H9 (cell line): ENCODE measurements at regions not wholly inside any gene's neighbourhood (a gene's known extent, or its start where the extent isn't known, plus 50 kb on each side); places are given as distances from the start of the nearest gene placed in this dataset.

Experiments used
- DNase-seq: peaks from one replicate; pipeline ENCODE4 v3.0.0-alpha.2; 2017
- H2AFZ ChIP-seq: one replicate; pipeline ENCODE4 v1.6.1; 2013; ENCODE audit warnings: mild to moderate bottlenecking, low read length, control low read depth, moderate library complexity
- H2AK5ac ChIP-seq: 2 replicates; pipeline ENCODE4 v1.6.1; 2013; ENCODE audit warnings: low read length, control low read depth, mixed read lengths; ENCODE audit not compliant: insufficient read length
- H2BK120ac ChIP-seq: one replicate; pipeline ENCODE4 v1.6.1; 2013; ENCODE audit warnings: low read depth, mild to moderate bottlenecking, low read length, control low read depth, inconsistent platforms; ENCODE audit not compliant: poor library complexity, severe bottlenecking
- H2BK12ac ChIP-seq: 2 replicates; pipeline ENCODE4 v1.6.1; 2013; ENCODE audit warnings: low read length, control low read depth, mixed read lengths, low read depth; ENCODE audit not compliant: insufficient read length
- H2BK15ac ChIP-seq: 2 replicates; pipeline ENCODE4 v1.6.1; 2013; ENCODE audit warnings: low read depth, low read length, control low read depth
- H2BK20ac ChIP-seq: one replicate; pipeline ENCODE4 v1.6.1; 2013; ENCODE audit warnings: low read depth, mild to moderate bottlenecking, low read length, control low read depth, inconsistent platforms; ENCODE audit not compliant: poor library complexity, severe bottlenecking
- H2BK5ac ChIP-seq: 2 replicates; pipeline ENCODE4 v1.6.1; 2013; ENCODE audit warnings: low read length, control low read depth, mixed read lengths; ENCODE audit not compliant: insufficient read length
- H3K14ac ChIP-seq: 2 replicates; pipeline ENCODE4 v1.6.1; 2013; ENCODE audit warnings: low read length, control low read depth; ENCODE audit not compliant: insufficient read depth
- H3K18ac ChIP-seq: 2 replicates; pipeline ENCODE4 v1.6.1; 2013; ENCODE audit warnings: low read depth, mild to moderate bottlenecking, mixed read lengths, low read length, control low read depth; ENCODE audit not compliant: insufficient read length
- H3K23ac ChIP-seq: 2 replicates; pipeline ENCODE4 v1.6.1; 2013; ENCODE audit warnings: low read length, control low read depth, mixed read lengths, low read depth; ENCODE audit not compliant: insufficient read length
- H3K23me2 ChIP-seq: 2 replicates; pipeline ENCODE4 v1.6.1; 2013; ENCODE audit warnings: low read depth, mild to moderate bottlenecking, mixed read lengths, low read length, control low read depth; ENCODE audit not compliant: insufficient read length, poor library complexity, severe bottlenecking
- H3K27ac ChIP-seq: 2 replicates; pipeline ENCODE4 v1.5.1; 2013; ENCODE audit warnings: low read length, control low read depth, mixed read lengths, low read depth; ENCODE audit not compliant: insufficient read length
- H3K27me3 ChIP-seq: 2 replicates; pipeline ENCODE4 v1.6.1; 2013; ENCODE audit warnings: low read length, control low read depth, inconsistent platforms; ENCODE audit not compliant: insufficient read depth
- H3K4ac ChIP-seq: 2 replicates; pipeline ENCODE4 v1.6.1; 2013; ENCODE audit warnings: low read depth, mild to moderate bottlenecking, control low read depth, inconsistent platforms, low read length, moderate library complexity
- H3K4me1 ChIP-seq: 2 replicates; pipeline ENCODE4 v1.6.1; 2013; ENCODE audit warnings: low read length, control low read depth, inconsistent platforms; ENCODE audit not compliant: insufficient read depth
- H3K4me2 ChIP-seq: 2 replicates; pipeline ENCODE4 v1.6.1; 2013; ENCODE audit warnings: low read length, control low read depth, mixed read lengths; ENCODE audit not compliant: insufficient read length, insufficient read depth
- H3K56ac ChIP-seq: 2 replicates; pipeline ENCODE4 v1.6.1; 2013; ENCODE audit warnings: low read depth, mild to moderate bottlenecking, mixed read lengths, low read length, control low read depth; ENCODE audit not compliant: insufficient read length
- H3K79me1 ChIP-seq: 2 replicates; pipeline ENCODE4 v1.6.1; 2013; ENCODE audit warnings: low read depth, mild to moderate bottlenecking, moderate library complexity, low read length, control low read depth, inconsistent platforms; ENCODE audit not compliant: insufficient read depth, poor library complexity, severe bottlenecking
- H3K79me2 ChIP-seq: 2 replicates; pipeline ENCODE4 v1.6.1; 2013; ENCODE audit warnings: low read length, control low read depth, inconsistent platforms; ENCODE audit not compliant: insufficient read depth
- H3K9ac ChIP-seq: 2 replicates; pipeline ENCODE4 v1.6.1; 2013; ENCODE audit warnings: low read length, control low read depth, mixed read lengths; ENCODE audit not compliant: insufficient read length; ENCODE audit errors: extremely low read depth
- H3K9me3 ChIP-seq: one replicate; pipeline ENCODE4 v1.6.1; 2013; ENCODE audit warnings: low read depth, low read length, inconsistent platforms; ENCODE audit not compliant: control insufficient read depth
- H3T11ph ChIP-seq: one replicate; pipeline ENCODE4 v1.6.1; 2013; ENCODE audit warnings: mild to moderate bottlenecking, low read length, control low read depth, inconsistent platforms
- H4K20me1 ChIP-seq: one replicate; pipeline ENCODE4 v1.6.1; 2013; ENCODE audit not compliant: control insufficient read depth, insufficient read length, insufficient read depth
- H4K5ac ChIP-seq: 2 replicates; pipeline ENCODE4 v1.6.1; 2013; ENCODE audit warnings: low read depth, mild to moderate bottlenecking, mixed read lengths, low read length, control low read depth; ENCODE audit not compliant: insufficient read length
- H4K8ac ChIP-seq: replicated peaks from 2 replicates; pipeline ENCODE4 v1.6.1; 2013; ENCODE audit warnings: low read length, control low read depth, mixed read lengths, low read depth; ENCODE audit not compliant: insufficient read length
- H4K91ac ChIP-seq: 2 replicates; pipeline ENCODE4 v1.6.1; 2013; ENCODE audit warnings: low read depth, mild to moderate bottlenecking, moderate library complexity, mixed read lengths, low read length, control low read depth; ENCODE audit not compliant: insufficient read length
- H3K27ac Mint-ChIP-seq, 3 experiments: 2 replicates in 2 of 3; 3 replicates in 1 of 3; pipeline ENCODE4 v1.8.0; 2020 to 2021; ENCODE audit warnings: mixed read lengths in 3 of 3, mild to moderate bottlenecking in 1 of 3, moderate library complexity in 1 of 3
- H3K27me3 Mint-ChIP-seq: 2 replicates; pipeline ENCODE4 v1.8.0; 2021; ENCODE audit warnings: low read depth, mild to moderate bottlenecking, moderate library complexity, mixed read lengths
- H3K36me3 Mint-ChIP-seq, 3 experiments: 2 replicates in 2 of 3; 3 replicates in 1 of 3; pipeline ENCODE4 v1.8.0; 2020 to 2021; ENCODE audit warnings: low read depth in 3 of 3, mixed read lengths in 3 of 3; ENCODE audit not compliant: insufficient read depth in 1 of 3
- H3K4me1 Mint-ChIP-seq, 2 experiments: 2 replicates each; pipeline ENCODE4 v1.8.0; 2020; ENCODE audit warnings: mixed read lengths in 2 of 2
- H3K4me3 Mint-ChIP-seq, 2 experiments: 2 replicates in 1 of 2; 3 replicates in 1 of 2; pipeline ENCODE4 v1.8.0; 2020 to 2021; ENCODE audit warnings: mild to moderate bottlenecking in 2 of 2, mixed read lengths in 2 of 2, moderate library complexity in 1 of 2
- H3K9me3 Mint-ChIP-seq, 2 experiments: 2 replicates in 1 of 2; 3 replicates in 1 of 2; pipeline ENCODE4 v1.8.0; 2020; ENCODE audit warnings: mild to moderate bottlenecking in 2 of 2, mixed read lengths in 2 of 2, moderate library complexity in 1 of 2
- WGBS: extraction: QIAGEN DNeasy Blood & Tissue Kit; methylation state at CpG from one replicate; pipeline ENCODE4 v1.1.7; 2013; ENCODE audit warnings: missing lambda C conversion rate, low lambda C conversion rate, mixed read lengths; ENCODE audit not compliant: insufficient read length; ENCODE audit errors: extremely low coverage; 5-methylcytosine and 5-hydroxymethylcytosine counted together
- TF ChIP-seq, protein P1 (sequence below): fragments of 200-600 bp; sonication (generic); conservative IDR thresholded peaks from 3 replicates; pipeline ENCODE4 v1.8.0; 2021; ENCODE audit warnings: antibody characterized with exemption, mild to moderate bottlenecking

GRCh38 chr16:86945166-86945900 is 367.0 kb downstream of the FOXL1 start:
- Histone ChIP-seq H3K14ac (peak overlapping the region; percentile 52), H4K20me1 (no peaks in the 10 kb centered on the region), H2BK15ac (no peak overlapping the region), H2BK20ac (no peak overlapping the region), H3K18ac (no peak overlapping the region), H3K9ac (no peak overlapping the region), H3K23me2 (no peaks in the 10 kb centered on the region), H3K4me2 (no peak overlapping the region), H2BK5ac (no peak overlapping the region), H3K27me3 (no peaks in the 10 kb centered on the region), H4K5ac (no peak overlapping the region), H2BK12ac (no peak overlapping the region), H3K79me2 (no peaks in the 10 kb centered on the region), H3K56ac (no peak overlapping the region), H3K9me3 (no peaks in the 10 kb centered on the region), H3K27ac (no peak overlapping the region), H3K23ac (no peak overlapping the region), H3K79me1 (no peaks in the 10 kb centered on the region), H2AFZ (no peak overlapping the region), H3K4me1 (no peaks in the 10 kb centered on the region), H4K8ac (no peak overlapping the region), H2BK120ac (no peak overlapping the region), H3T11ph (no peak overlapping the region), H3K4ac (no peak overlapping the region), H4K91ac (no peak overlapping the region), H2AK5ac (no peak overlapping the region)
- Mint-ChIP-seq H3K27me3 (peaks cover 6% of the 10 kb centered on the region), H3K4me3 (no peak overlapping the region), H3K27ac (peak overlapping the region in 1 of 3 experiments; percentile 15; a peak in 1 of 7 replicates), H3K36me3 (no peaks in the 10 kb centered on the region), H3K4me1 (peaks cover 10 to 14% of the 10 kb centered on the region in 2 experiments), H3K9me3 (no peaks in the 10 kb centered on the region)
- TF ChIP-seq, protein P1, sequence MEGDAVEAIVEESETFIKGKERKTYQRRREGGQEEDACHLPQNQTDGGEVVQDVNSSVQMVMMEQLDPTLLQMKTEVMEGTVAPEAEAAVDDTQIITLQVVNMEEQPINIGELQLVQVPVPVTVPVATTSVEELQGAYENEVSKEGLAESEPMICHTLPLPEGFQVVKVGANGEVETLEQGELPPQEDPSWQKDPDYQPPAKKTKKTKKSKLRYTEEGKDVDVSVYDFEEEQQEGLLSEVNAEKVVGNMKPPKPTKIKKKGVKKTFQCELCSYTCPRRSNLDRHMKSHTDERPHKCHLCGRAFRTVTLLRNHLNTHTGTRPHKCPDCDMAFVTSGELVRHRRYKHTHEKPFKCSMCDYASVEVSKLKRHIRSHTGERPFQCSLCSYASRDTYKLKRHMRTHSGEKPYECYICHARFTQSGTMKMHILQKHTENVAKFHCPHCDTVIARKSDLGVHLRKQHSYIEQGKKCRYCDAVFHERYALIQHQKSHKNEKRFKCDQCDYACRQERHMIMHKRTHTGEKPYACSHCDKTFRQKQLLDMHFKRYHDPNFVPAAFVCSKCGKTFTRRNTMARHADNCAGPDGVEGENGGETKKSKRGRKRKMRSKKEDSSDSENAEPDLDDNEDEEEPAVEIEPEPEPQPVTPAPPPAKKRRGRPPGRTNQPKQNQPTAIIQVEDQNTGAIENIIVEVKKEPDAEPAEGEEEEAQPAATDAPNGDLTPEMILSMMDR = no peak
- DNase-seq = no peak
- no CpG with 5 or more reads among the region's 22 CpGs for WGBS
